T-cell (primary cell): ENCODE measurements at regions not wholly inside any gene's neighbourhood (a gene's known extent, or its start where the extent isn't known, plus 50 kb on each side); places are given as distances from the start of the nearest gene placed in this dataset.

Source experiments
- ATAC-seq, 4 experiments: fragments of 200-7000 bp in 3 of 4; fragments of 150-1000 bp in 1 of 4; cut with Tn5 transposase; replicated peaks in 1 of 4; 1 replicate in 3 of 4; 2 replicates in 1 of 4; pipeline ENCODE4 v1.10.0; 2021; ENCODE audit warnings: moderate library complexity in 3 of 4, mild to moderate bottlenecking in 2 of 4, moderate number of reproducible peaks in 1 of 4
- CTCF ChIA-PET, 2 donors: fragments of 300-600 bp; sonication (Branson Sonifier 250); formaldehyde crosslinking; loops; one replicate each; lab custom pipeline; 2022; ENCODE audit warnings: antibody characterized with exemption in 2 of 2; lab: Charles Lee
- POLR2A ChIA-PET, 2 donors: fragments of 300-600 bp; sonication (Branson Sonifier 250); formaldehyde crosslinking; loops; one replicate each; lab custom pipeline; 2022; ENCODE audit warnings: antibody characterized with exemption in 2 of 2; lab: Charles Lee
- DNase-seq, 35 experiments: peaks; one replicate each; pipeline versions ENCODE4 v3.0.0 to v3.0.0-alpha.2; 2013 to 2023
- H3K27ac ChIP-seq: one replicate; pipeline ENCODE4 v1.5.1; 2013; ENCODE audit warnings: low read length
- H3K27me3 ChIP-seq, 2 experiments: replicated peaks in 1 of 2; 1 replicate in 1 of 2; 2 replicates in 1 of 2; pipeline versions ENCODE4 v1.6.1 to v1.7.0; 2013; ENCODE audit warnings: low read length in 1 of 2, mixed read lengths in 1 of 2; ENCODE audit not compliant: control insufficient read depth in 2 of 2, insufficient read depth in 2 of 2; ENCODE audit errors: extremely low read depth in 1 of 2
- H3K36me3 ChIP-seq, 2 donors: 1 replicate in 1 of 2; 2 replicates in 1 of 2; pipeline versions ENCODE4 v1.6.1 to v1.7.0; 2013; ENCODE audit warnings: low read length in 1 of 2; ENCODE audit not compliant: control insufficient read depth in 2 of 2, insufficient read depth in 1 of 2; ENCODE audit errors: extremely low read depth in 1 of 2
- H3K4me1 ChIP-seq, 2 experiments: 1 replicate in 1 of 2; 2 replicates in 1 of 2; pipeline versions ENCODE4 v1.6.1 to v1.7.0; 2013; ENCODE audit warnings: low read length in 2 of 2, mixed read lengths in 1 of 2; ENCODE audit not compliant: insufficient read depth in 2 of 2, control insufficient read depth in 1 of 2; ENCODE audit errors: extremely low read depth in 1 of 2
- H3K4me3 ChIP-seq, 2 donors: 1 replicate in 1 of 2; 2 replicates in 1 of 2; pipeline versions ENCODE4 v1.5.1 to v1.7.0; 2013; ENCODE audit warnings: mild to moderate bottlenecking in 2 of 2, low read length in 1 of 2, moderate library complexity in 1 of 2; ENCODE audit not compliant: control insufficient read depth in 1 of 2; ENCODE audit errors: extremely low read depth in 1 of 2
- H3K9me3 ChIP-seq: 2 replicates; pipeline ENCODE4 v1.7.0; 2013
- H3K27ac Mint-ChIP-seq, 2 donors: one replicate each; pipeline ENCODE4 v1.8.0; 2020 to 2021; ENCODE audit warnings: mild to moderate bottlenecking in 2 of 2, mixed read lengths in 2 of 2
- H3K27me3 Mint-ChIP-seq, 2 donors: one replicate each; pipeline ENCODE4 v1.8.0; 2021 to 2022; ENCODE audit warnings: mixed read lengths in 2 of 2
- H3K36me3 Mint-ChIP-seq: one replicate; pipeline ENCODE4 v1.8.0; 2021; ENCODE audit warnings: mixed read lengths
- H3K4me1 Mint-ChIP-seq, 3 donors: one replicate each; pipeline ENCODE4 v1.8.0; 2020 to 2022; ENCODE audit warnings: mixed read lengths in 3 of 3, mild to moderate bottlenecking in 1 of 3
- H3K4me3 Mint-ChIP-seq, 3 donors: one replicate each; pipeline ENCODE4 v1.8.0; 2020 to 2022; ENCODE audit warnings: mild to moderate bottlenecking in 3 of 3, mixed read lengths in 3 of 3, moderate library complexity in 3 of 3
- H3K9me3 Mint-ChIP-seq, 3 donors: one replicate each; pipeline ENCODE4 v1.8.0; 2020 to 2022; ENCODE audit warnings: mixed read lengths in 3 of 3
- WGBS: methylation state at CpG from one replicate; pipeline ENCODE4 v1.1.5; 2013; ENCODE audit warnings: missing lambda C conversion rate; ENCODE audit not compliant: insufficient coverage; 5-methylcytosine and 5-hydroxymethylcytosine counted together

DNA sequence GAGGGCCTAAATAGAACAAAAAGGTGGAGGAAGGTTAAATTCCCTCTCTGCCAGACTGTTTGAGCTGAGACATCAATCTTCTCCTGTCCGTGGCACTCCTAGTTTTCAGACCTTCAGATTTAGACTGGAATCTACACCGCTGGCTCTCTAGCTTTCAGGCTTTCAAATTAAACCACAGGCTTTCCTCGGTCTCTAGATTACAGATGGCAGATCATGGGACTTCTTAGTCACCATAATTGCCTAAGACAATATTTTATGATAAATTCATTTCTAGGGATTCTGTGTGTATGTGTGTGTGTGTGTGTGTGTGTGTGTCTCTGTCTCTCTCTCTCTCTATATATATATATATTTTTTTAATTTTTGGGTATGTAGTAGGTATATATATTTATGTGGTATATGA lies 428.7 kb downstream of the PLA2G4A start:
- ChIA-PET CTCF (no interaction called here), POLR2A (no interaction called here)
- no peak for ATAC-seq
- H3K27me3 ChIP-seq: no peaks in the 10 kb centered on the region
- H3K27ac ChIP-seq: no peak overlapping the region
- no peaks in the 10 kb centered on the region for H3K4me1 ChIP-seq
- H3K27me3 Mint-ChIP-seq: no peaks in the 10 kb centered on the region
- H3K36me3 ChIP-seq: no peaks in the 10 kb centered on the region
- H3K27ac Mint-ChIP-seq: no peak overlapping the region
- peaks cover 0 to 3% (median 0%) of the 10 kb centered on the region in 3 donors for H3K9me3 Mint-ChIP-seq
- DNase-seq: no peak
- H3K4me3 ChIP-seq: no peak overlapping the region
- no peaks in the 10 kb centered on the region for H3K4me1 Mint-ChIP-seq
- no peaks in the 10 kb centered on the region for H3K9me3 ChIP-seq
- H3K4me3 Mint-ChIP-seq: no peak overlapping the region
- WGBS: 57% methylated on average over 1 of the region's 3 CpGs
- H3K36me3 Mint-ChIP-seq: no peaks in the 10 kb centered on the region

- no peaks in the 10 kb centered on the region for H3K27me3 Mint-ChIP-seq
- H3K9me3 ChIP-seq: no peaks in the 10 kb centered on the region
- WGBS: 86% methylated on average over 1 of the region's 3 CpGs
- H3K27ac ChIP-seq: no peak overlapping the region
- no peaks in the 10 kb centered on the region for H3K36me3 ChIP-seq
- no peak overlapping the region for H3K4me3 ChIP-seq
- no peak overlapping the region for H3K27ac Mint-ChIP-seq
- H3K4me1 Mint-ChIP-seq: no peaks in the 10 kb centered on the region
- ChIA-PET CTCF (no interaction called here), POLR2A (no interaction called here)
- peaks cover 0 to 3% (median 0%) of the 10 kb centered on the region in 3 donors for H3K9me3 Mint-ChIP-seq
- no peaks in the 10 kb centered on the region for H3K36me3 Mint-ChIP-seq
- ATAC-seq (no peak), DNase-seq (no peak)
- H3K4me3 Mint-ChIP-seq: no peak overlapping the region
- no peaks in the 10 kb centered on the region for H3K27me3 ChIP-seq
- no peaks in the 10 kb centered on the region for H3K4me1 ChIP-seq
These were observed 432.9 kb downstream of the PLA2G4A start for GRCh38 chr1:187261637-187262036.

DNA sequence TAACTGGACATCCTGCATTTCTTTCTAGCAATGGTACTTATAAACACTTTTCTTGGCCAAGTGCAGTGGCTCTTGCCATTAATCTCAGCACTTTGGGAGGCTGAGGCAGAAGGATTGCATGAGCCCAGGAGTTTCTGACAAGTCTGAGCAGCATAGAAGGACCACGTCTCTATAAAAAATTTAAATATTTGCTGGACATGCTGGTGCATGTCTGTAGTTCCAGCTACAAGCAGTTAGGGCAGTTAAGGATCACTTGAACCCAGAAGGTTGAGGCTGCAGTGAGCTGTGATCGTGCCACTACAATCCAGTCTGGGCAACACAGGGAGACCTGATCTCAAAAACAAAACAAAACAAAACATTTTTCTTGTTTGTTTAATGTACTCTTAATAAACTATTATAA lies 434.0 kb downstream of the PLA2G4A start:
- no peaks in the 10 kb centered on the region for H3K4me1 Mint-ChIP-seq
- WGBS: 83% methylated on average over 1 of the region's 2 CpGs
- H3K36me3 Mint-ChIP-seq: no peaks in the 10 kb centered on the region
- H3K9me3 ChIP-seq: no peaks in the 10 kb centered on the region
- no peak overlapping the region for H3K27ac ChIP-seq
- no peak for DNase-seq
- H3K9me3 Mint-ChIP-seq: peaks cover 0 to 3% (median 0%) of the 10 kb centered on the region in 3 donors
- H3K27me3 ChIP-seq: no peaks in the 10 kb centered on the region
- ChIA-PET POLR2A (no interaction called here), CTCF (no interaction called here)
- H3K4me3 ChIP-seq: no peak overlapping the region
- no peaks in the 10 kb centered on the region for H3K4me1 ChIP-seq
- no peak overlapping the region for H3K27ac Mint-ChIP-seq
- no peak for ATAC-seq
- no peaks in the 10 kb centered on the region for H3K36me3 ChIP-seq
- H3K4me3 Mint-ChIP-seq: no peak overlapping the region
- no peaks in the 10 kb centered on the region for H3K27me3 Mint-ChIP-seq

DNA sequence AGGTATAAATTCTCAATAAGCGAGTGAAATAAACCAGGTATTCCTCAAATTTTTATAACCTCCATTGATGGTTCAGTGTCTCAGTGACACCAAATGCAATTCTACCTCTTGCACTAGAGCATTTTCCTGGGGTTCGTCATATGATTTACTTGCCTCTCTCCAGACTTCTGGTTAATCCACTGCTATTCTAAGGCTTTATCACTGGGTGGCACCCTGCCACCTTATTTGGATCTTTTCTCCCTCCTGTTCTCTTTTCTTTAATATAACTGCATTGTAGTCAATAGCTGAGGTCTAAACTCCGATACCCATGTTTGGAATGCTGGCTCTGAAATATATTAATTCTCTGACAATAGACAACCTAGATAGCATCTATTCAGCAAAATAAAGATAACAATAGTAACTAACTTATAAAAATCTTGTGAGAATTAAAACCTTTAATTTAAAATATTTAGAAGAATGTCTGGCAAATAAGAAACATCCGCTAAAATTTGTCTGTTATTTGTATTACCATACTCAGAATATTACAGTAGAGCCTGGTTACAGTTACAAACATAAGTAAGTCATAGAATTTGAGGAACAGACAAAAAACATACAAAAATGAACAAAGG lies 436.4 kb downstream of the PLA2G4A start:
- no peaks in the 10 kb centered on the region for H3K4me1 ChIP-seq
- no peak overlapping the region for H3K27ac ChIP-seq
- ATAC-seq (no peak), DNase-seq (no peak)
- no peaks in the 10 kb centered on the region for H3K27me3 Mint-ChIP-seq
- ChIA-PET CTCF (no interaction called here), POLR2A (no interaction called here)
- H3K27ac Mint-ChIP-seq: no peak overlapping the region
- no peaks in the 10 kb centered on the region for H3K36me3 ChIP-seq
- H3K36me3 Mint-ChIP-seq: no peaks in the 10 kb centered on the region
- H3K4me1 Mint-ChIP-seq: no peaks in the 10 kb centered on the region
- no peaks in the 10 kb centered on the region for H3K9me3 ChIP-seq
- 50% methylated on average over 1 of the region's 4 CpGs for WGBS
- H3K27me3 ChIP-seq: no peaks in the 10 kb centered on the region
- H3K9me3 Mint-ChIP-seq: no peaks in the 10 kb centered on the region
- H3K4me3 Mint-ChIP-seq: no peak overlapping the region
- no peak overlapping the region for H3K4me3 ChIP-seq

DNA sequence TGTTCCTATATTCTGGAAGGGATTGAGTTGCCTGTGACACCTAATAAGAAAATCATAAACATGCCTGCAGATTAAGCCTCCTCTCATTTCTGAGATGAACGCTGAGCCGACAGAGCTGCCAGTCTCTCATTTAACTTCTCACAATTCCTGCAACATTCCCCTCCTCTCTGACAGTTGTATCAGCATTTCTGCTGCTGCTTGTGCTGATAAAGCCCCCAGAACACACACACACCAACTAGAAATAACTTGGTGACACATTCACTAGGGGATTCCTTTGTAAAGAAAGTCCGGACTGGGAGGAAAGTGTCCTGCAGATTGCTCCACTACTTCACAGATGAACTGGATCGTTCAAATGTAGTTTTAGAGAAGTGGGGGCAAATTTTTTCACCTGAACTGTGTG lies 437.3 kb downstream of the PLA2G4A start:
- no peak overlapping the region for H3K27ac ChIP-seq
- no peaks in the 10 kb centered on the region for H3K9me3 ChIP-seq
- ChIA-PET CTCF (no interaction called here), POLR2A (no interaction called here)
- Mint-ChIP-seq H3K36me3 (no peaks in the 10 kb centered on the region), H3K4me3 (no peak overlapping the region), H3K27ac (no peak overlapping the region), H3K9me3 (no peaks in the 10 kb centered on the region), H3K27me3 (no peaks in the 10 kb centered on the region), H3K4me1 (no peaks in the 10 kb centered on the region)
- ATAC-seq (no peak), DNase-seq (no peak)
- H3K4me3 ChIP-seq: no peak overlapping the region
- H3K27me3 ChIP-seq: no peaks in the 10 kb centered on the region
- 61% methylated on average over 2 of the region's 4 CpGs for WGBS
- H3K36me3 ChIP-seq: no peaks in the 10 kb centered on the region
- H3K4me1 ChIP-seq: no peaks in the 10 kb centered on the region

DNA sequence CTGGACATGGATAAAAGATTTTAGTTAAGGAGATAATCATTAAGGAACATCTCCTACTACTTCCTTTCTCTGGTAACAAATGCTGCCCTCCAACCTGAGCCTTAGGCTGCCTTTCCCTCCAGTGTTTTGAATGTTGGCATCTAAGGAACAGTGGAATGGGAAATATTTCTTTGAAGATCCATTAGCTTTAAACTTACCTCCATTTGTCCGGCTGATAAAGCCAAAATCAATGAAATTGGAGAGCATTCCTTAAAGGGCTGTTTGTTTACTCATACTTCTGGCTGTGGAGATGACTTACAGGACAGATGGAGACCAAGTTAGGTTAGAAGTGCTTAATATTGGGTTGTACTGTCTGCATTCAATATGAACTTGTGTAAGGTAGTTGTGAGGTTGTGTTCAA lies 439.1 kb downstream of the PLA2G4A start:
- Histone ChIP-seq H3K4me3 (no peak overlapping the region), H3K27me3 (no peaks in the 10 kb centered on the region), H3K4me1 (no peaks in the 10 kb centered on the region), H3K36me3 (no peaks in the 10 kb centered on the region), H3K27ac (no peak overlapping the region), H3K9me3 (no peaks in the 10 kb centered on the region)
- H3K9me3 Mint-ChIP-seq: no peaks in the 10 kb centered on the region
- H3K27ac Mint-ChIP-seq: no peak overlapping the region
- CTCF ChIA-PET: no interaction called here
- no CpG with 5 or more reads among the region's 1 CpG for WGBS
- no peaks in the 10 kb centered on the region for H3K27me3 Mint-ChIP-seq
- no peaks in the 10 kb centered on the region for H3K4me1 Mint-ChIP-seq
- DNase-seq: no peak
- H3K4me3 Mint-ChIP-seq: no peak overlapping the region
- no peak for ATAC-seq
- POLR2A ChIA-PET: no interaction called here
- no peaks in the 10 kb centered on the region for H3K36me3 Mint-ChIP-seq

DNA sequence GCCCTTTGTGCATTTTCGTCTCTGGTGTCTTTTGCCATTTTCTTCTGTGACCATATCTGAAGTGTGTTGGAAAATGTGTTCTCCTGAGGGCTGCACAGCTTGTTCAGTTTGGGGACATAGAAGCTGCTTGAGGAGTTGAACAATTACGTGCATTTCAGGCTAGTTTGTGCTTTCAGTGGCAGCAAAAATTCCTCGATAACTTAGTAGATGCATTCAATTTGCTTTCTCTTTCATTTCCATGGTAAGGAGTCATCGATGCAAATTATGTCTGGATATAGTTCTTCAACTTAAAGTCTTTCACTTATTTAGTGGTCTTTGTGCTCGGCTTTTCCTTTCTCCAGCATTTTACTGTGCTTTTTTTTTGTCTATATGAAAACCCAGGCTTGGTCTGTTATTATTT lies 441.5 kb downstream of the PLA2G4A start:
- H3K27ac ChIP-seq: no peak overlapping the region
- no peaks in the 10 kb centered on the region for H3K36me3 ChIP-seq
- H3K4me3 ChIP-seq: no peak overlapping the region
- no peaks in the 10 kb centered on the region for H3K27me3 ChIP-seq
- DNase-seq (no peak), ATAC-seq (no peak)
- Mint-ChIP-seq H3K9me3 (no peaks in the 10 kb centered on the region), H3K27me3 (no peaks in the 10 kb centered on the region), H3K27ac (no peak overlapping the region), H3K4me1 (peaks cover 0 to 11% (median 3%) of the 10 kb centered on the region in 3 donors), H3K36me3 (no peaks in the 10 kb centered on the region), H3K4me3 (no peak overlapping the region)
- CTCF ChIA-PET: no interaction called here
- H3K9me3 ChIP-seq: no peaks in the 10 kb centered on the region
- POLR2A ChIA-PET: no interaction called here
- 79% methylated on average over 2 of the region's 5 CpGs for WGBS
- no peaks in the 10 kb centered on the region for H3K4me1 ChIP-seq
